HG03139 (cell line): ENCODE measurements at regions not wholly inside any gene's neighbourhood (a gene's known extent, or its start where the extent isn't known, plus 50 kb on each side); places are given as distances from the start of the nearest gene placed in this dataset.
"Not testable (repeated sequence)": the region's sequence is repeated elsewhere in the genome, so short reads cannot be mapped to it uniquely, and the experiment has no call there.

Experiments
- ATAC-seq: cut with Tn5 transposase; IDR thresholded peaks from one replicate; pipeline ENCODE4 v1.9.1; 2021; ENCODE audit not compliant: unreplicated experiment

DNA sequence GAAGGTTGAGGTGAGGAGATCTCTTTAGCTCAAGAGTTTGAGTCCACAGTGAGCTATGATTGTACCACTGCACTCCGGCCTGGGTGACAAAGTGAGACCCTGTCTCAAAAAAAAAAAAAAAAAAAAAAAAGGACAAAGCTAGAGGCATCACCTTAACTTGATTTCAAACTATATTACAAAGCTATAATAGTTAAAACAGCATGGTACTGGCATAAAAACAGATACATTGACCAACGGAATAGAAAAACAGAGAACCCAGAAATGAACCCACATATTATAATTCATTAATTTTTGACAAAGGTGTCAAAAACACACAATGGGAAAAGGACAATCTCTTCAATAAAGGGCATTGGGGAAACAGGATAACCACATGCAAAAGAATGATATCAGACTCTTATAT is 50.8 kb upstream of the MBOAT1 start:
- ATAC-seq: no peak

DNA sequence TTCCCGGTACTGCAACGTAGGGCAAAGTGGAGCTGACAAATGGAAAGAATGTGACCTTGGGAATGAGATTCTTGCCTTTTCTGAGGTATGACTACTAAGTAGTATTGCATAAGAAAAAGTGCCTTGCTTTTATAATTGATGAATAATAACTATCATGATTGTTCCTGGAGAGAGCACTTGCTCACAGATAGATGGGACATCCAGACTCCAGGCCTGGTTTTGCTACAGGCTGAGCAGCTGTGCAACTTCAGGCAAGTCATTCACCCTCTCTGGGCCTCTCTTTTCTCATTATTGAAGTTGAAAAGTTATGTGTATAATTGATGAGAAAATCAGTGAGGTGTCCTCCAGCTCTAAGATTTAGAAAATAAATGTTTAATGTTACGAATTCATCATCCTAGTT is 53.6 kb upstream of the MBOAT1 start:
- no peak for ATAC-seq

DNA sequence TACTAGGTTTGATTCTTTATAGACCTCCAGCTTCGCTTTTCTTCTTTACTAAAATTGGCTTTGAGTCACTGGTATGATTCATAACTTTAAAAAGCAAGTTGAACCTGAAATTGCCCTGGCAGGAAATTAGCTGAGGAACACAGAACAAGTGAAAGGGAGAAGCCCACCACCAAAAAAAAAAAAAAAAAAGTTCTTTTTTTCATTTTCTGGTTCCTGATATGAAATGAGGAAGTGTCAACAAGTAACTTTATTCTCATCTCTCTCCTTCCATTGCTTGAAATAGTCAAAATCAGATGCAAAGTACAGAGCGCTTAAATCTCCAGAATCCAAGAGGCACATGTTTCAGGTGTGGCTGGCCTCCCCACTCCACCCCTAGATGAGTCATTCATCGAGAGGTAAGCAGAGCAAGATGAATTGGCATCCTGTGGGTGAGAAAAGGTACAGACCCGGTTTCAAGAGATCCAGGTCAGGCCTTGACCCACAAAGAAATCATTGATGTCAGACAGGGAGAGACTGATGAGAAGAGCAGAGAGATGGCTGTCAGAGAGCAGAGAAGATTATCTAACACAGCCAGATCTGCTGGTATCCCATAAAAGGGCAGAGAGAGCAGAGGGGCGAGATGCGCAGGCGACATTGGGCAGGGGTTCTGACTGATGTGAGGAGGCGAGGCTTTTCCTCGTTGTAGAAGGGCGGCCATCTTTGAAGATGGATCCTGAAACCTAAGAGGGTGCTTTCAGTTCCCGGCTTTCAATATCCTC is 54.8 kb upstream of the MBOAT1 start:
- peak; percentile 61 for ATAC-seq

DNA sequence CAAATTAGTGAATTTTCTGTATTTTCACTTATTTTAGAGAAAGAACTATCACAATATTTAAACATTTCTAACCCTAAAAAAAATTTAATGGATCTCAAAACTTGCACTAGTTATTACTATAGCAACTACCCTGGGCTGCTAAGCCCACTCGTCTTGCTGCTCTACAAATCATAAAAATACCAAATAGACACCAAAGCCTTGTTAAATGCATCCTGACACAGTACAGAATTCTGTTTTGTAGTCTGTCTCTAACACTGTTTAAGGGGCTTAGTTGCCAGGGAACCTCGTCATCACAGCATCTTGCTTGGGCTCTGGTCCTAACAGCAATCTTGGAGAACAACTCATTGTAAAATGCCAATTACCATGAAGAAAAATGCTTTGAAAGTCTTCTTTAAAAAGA is 56.9 kb upstream of the MBOAT1 start:
- ATAC-seq: no peak

DNA sequence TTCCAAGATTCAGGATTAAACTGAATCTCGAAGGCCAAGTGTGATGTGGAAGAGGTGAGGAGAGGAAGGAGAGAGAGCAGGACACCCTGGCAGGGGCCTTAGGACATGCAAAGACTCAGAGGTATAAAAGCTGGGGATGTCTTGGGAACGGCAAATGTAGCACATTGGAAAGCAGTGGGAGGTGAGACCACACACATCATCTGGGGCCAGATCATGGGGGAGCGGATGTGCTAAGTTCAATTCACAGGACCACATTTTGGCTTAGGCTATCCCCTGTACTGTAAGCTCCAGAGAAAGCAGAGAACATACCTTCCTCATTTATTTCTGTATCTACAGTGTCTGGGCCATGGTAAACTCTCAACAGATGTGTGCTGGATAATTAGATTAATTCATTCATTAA is 59.5 kb upstream of the MBOAT1 start:
- no peak for ATAC-seq

DNA sequence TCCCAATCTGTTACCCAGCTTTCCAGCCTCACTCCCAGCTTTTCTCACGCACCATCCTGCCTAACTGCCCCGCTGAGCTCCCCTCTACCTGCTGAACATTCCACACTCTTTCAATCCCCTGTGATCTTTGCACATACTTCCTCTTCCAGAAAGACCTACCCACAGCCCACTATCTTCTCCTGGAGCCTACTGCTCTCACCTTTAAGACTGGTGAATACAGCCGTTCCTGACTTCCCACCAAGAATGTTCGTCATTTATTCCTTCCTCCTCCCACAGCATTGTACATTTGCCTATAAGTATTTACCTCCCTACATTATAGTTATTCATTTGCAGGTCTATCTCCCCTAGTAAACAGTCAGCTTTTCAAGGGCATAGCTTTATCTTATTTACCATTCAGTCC is 61.9 kb upstream of the MBOAT1 start:
- ATAC-seq: no peak

DNA sequence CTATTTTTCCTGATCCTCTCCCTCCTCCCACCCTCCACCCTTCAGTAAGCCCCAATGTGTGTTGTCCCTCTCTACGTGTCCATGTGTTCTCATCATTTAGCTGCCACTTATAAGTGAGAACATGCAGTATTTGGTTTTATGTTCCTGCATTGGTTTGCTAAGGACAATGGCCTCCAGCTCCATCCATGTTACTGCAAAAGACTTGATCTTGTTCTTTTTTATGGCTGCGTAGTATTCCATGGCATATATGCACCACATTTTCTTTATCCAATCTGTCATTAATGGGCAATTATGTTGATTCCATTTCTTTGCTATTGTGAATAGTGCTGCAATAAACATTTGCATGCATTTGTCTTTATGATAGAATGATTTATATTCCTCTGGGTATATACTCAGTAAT is 63.6 kb upstream of the MBOAT1 start:
- not testable (repeated sequence) for ATAC-seq

DNA sequence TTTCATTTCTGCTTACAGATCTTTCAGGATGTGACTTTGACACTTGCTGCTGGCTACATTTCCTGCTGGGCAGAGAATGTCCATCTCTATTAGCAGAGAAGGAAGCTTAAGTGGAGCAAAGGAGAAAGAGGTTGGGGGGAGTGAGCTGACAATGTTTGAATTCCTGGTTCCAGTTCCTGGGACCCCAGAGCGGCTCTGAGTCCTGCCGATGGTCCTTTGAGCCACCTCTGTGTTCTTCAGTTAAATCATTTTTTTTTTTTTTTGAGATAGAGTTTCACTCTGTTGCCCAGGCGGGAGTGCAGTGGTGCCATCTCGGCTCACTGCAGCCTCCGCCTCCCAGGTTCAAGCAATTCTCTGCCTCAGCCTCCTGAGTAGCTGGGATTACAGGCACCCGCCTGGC is 65.5 kb upstream of the MBOAT1 start:
- not testable (repeated sequence) for ATAC-seq

DNA sequence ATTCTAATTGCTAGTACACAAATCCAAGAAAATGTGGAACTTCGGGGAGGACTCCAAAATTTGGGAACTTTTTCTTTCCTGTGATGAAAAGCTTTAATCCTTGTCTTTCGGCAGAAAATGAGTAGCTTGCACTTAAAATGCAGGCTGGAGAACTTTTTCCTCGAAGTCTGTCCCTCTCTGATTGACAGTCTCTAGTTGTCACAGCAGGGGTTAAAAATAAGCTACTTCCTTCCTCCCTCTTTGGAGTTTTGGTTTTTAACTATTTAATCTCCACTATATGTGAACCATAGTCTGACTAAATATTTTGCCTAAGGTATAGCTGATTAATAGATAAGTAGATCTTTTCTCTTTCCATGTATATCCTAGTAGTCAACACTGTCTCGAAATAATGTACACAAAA is 66.8 kb upstream of the MBOAT1 start:
- ATAC-seq: no peak

DNA sequence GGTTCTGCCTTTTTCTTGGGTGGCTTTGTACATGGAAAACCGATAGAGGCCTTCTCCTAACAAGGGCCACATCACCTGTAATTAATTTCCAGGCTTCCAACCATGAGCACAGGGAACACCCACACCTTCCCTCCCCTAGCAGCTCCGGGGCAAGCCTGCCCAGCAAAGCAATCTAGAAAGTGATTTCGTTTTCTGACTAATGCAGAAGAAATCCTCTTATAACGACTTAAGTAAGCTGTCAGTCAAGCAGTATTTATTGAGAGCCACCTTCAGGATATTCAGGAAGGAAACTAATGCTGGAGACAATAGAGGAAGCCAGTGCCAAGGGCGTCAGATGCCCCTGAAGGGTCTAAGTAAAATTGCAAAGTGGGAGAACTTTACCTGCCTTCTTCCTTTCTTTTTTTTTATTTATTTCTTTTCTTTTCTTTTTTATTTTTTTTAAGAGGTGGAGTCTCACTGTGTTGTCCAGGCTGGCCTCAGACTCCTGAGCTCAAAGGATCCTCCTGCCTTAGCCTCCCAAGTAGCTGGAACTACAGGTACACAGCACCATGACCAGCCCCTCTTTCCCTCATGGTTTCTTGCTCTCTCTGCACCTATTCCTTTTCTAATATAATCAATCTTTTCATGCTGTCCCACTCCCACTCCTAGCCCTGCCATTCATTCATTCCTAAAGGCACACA is 67.5 kb upstream of the MBOAT1 start:
- ATAC-seq: no peak

DNA sequence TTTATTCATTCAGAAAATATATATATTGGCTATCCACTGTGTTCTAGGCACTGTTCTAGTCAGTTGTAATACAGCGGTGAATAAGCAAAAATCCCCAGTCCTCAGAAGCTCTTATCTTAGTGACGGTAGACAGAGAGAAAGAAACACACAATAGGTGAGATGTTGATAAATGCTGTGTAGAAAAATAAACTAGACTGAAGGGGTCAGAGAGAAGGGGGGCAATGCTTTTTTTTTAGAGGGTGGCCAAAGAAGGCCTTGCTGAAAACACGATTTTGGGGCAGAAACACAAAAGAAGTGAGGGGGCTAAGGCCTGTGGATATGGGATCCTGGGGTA is 68.0 kb upstream of the MBOAT1 start:
- ATAC-seq: no peak

DNA sequence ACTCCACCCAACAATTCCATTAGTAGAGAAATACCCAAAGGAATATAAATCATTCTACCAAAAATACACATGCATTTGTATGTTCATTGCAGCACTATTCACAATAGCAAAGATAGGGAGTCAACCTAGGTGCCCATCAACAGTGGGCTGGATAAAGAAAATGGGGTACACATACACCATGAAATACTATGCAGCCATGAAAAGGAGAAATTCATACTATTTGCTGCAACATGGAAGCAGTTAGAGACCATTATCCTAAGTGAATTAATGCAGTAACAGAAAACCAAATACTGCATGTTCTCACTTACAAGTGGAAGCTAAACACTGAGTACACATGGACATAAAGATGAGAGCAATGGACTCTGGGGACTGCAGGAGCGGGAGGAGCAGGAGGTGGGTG is 72.4 kb upstream of the MBOAT1 start:
- ATAC-seq: no peak

DNA sequence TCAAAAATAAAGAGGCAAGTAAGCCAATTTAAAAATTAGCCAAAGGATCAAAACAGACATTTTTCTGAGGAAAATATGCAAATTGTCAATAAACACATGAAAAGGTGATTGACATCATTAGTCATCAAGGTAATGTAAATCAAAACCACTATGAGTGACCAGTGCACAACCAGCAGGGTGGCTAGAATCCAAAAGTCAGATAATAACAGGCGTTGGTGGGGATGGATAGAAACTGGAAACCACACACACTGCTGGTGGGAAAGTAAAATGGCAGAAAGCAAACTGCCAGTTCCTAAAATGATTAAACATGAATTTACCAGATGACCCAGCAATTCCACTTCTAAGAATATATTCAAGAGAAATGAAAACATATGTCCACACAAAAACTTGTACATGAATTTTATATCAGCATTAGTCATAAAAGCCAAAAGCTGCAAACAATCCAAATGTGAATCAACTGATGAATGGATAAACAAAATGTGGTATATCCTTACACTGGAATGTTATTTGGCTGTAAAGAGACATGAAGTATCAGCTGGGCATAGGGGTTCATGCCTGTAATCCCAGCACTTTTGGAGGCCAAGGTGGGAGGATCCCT is 74.8 kb upstream of the MBOAT1 start:
- no peak for ATAC-seq

DNA sequence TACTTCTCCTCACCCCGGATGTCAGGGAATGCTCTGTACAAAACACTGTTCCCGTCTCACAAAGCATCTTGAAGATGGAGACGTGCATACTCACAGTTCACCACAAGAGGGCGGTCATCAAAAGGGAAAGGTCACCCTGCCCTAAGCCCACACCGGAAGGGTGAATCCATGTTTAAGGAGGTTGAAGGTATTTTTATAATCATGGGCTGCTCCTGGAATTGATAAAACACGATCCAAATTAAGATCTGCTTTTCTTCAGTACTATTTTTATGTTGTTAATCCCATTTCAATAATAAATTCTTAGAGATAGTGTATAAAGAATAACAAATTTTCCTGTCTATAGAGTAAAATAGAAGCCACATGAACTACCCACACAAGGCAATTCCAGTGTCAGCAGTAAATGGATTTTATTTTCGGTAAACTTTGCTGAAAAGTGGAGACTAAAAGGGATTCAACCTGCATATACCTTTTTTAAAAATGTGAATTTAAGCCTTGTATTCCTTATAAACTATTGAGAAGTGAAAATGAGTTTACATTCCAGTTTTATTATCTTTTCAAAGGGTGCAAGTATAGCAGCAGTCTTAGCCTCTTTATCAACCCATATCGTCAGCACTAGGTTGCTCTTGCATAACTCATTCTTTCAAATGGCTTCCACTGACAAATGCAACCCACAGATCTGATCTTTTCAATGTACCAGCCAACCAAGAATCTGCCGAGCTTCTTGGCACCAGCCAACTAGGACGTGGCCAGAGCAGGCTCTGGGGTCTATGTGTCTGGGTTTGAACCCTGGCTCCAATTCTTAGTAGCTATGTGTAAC is 79.7 kb upstream of the MBOAT1 start:
- ATAC-seq: peak; percentile 81

DNA sequence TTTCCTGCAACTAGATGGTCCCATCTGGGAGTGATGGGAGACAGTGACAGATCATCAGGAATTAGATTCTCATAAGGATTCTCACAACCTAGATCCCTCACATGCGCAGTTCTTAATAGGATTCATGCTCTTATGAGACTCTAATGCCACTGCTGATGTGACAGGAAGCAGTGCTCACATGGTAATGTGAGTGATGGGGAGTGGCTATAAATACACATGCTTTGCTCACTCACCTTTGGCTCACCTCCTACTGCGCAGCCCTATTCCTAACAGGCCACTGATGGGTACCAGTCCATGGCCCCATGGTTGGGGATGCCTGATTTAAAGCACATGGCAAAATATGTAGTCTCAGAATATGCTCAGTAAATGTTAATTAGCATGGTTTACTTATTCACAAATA is 80.6 kb upstream of the MBOAT1 start:
- ATAC-seq: no peak

DNA sequence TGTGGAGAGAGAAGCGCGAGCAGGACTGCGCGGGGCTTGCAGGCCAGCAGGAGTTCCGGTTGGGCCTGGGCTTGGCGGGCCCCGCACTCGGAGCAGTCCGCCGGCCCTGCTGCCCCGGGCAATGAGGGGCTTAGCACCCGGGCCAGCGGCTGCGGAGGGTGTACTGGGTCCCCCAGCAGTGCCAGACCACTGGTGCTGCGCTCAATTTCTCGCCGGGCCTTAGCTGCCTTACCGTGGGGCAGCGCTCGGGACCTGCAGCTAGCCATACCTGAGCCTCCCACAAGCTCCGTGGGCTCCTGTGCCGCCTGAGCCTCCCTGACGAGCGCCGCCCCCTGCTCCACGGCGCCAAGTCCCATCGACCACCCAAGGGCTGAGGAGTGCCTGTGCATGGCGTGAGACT is 89.0 kb upstream of the MBOAT1 start:
- ATAC-seq: no peak

DNA sequence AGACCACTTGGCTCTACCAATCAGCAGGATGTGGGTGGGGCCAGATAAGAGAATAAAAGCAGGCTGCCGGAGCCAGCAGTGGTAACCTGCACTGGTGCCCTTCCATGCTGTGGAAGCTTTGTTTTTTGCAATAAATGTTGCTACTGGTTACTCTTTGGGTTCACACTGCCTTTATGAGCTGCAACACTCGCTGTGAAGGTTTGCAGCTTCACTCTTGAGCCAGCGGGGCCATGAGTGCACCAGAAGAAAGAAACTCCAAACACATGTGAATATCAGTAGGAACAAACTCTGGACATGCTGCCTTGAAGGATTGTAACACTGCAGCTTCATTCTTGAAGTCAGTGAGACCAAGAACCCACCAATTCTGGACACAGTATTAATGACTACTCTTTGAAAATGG is 89.9 kb upstream of the MBOAT1 start:
- ATAC-seq: no peak

DNA sequence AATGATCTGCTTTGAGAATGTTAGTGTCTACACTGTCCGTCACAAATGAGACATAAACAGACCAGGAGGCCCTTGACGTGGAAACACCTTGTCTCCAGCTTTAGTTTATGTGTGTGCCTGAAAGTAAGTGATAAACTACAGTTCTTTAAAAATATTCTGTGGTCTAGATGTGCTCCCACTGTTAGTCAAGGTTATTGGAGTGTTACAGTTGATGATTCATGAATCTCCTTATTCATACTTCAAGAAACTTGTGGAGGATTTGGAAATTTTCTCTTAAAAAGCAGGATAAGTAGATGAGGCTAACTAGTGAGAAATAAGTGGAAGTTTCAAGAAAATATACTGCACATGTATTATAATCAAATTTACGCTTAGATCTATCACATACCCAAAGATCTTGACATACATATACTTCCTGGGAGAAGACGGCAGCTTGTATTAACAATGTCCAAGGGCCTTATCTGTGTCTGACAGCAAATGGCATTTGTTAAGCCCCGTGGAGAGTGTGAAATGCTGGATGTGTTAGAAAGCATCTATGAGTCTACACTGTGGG is 90.5 kb upstream of the MBOAT1 start:
- no peak for ATAC-seq

DNA sequence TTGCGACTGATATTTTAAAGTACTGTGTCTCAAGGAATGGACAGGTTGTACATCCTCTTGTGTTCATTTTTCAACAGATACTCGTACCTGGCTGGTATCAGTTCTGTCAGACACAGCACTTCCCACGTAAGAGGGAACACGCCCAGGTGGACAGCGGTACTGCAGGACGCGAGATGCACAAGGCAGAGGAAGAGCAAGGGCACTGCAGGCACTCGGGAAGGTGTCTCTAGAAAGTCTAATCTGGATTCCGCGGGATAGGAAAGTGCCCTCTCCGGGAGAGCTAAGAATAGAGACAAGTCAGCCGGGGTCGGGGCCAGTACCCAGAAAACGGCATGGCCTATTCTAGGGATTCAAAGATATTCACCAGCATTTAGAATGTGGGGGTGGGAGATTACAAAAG is 94.2 kb upstream of the MBOAT1 start:
- ATAC-seq: no peak

DNA sequence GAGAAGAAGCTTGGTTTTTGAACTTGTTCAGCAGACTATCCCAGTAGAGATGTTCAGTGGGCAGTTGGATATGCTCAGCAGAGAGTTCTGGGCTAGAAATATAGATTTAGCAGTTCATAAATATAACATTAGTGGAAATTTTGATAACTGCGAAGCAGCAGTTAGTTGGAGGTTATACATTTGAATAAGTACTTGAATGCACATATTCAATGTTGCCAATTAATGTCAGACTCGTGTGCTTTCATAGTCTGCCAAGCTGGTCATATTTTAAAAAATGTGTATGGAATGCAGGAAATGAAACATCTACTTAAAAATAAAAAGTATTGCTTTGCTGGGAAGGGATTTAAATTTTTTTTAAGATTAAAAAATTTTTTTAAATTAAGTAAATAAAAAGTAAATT is 92.5 kb upstream of the E2F3 start:
- no peak for ATAC-seq

DNA sequence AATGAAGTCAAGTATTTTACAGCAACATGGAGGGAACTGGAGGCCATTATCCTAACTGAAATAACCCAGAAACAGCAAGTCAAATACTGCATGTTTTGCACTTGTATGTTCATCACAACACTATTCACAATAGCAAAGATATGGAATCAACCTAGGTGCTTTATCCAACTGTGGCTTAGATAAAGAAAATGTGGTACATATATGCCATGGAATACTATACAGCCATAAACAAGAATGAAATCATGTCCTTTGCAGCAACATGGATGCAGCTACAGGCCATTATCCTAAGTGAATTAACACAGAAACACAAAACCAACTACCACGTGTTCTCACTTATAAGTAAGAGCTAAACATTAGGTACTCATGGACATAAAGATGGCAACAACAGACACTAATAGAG is 91.5 kb upstream of the E2F3 start:
- no peak for ATAC-seq
